Pancreas (tissue), 10 donors: ENCODE measurements at regions not wholly inside any gene's neighbourhood (a gene's known extent, or its start where the extent isn't known, plus 50 kb on each side); places are given as distances from the start of the nearest gene placed in this dataset.

Experiments
- ATAC-seq, 4 donors: fragments of 200-7000 bp; cut with Tn5 transposase; one replicate each; pipeline versions ENCODE4 v1.8.0 to v1.9.1; 2020; ENCODE audit warnings: mild to moderate bottlenecking in 4 of 4, moderate library complexity in 4 of 4
- DNase-seq, 6 donors: peaks; one replicate each; pipeline ENCODE4 v3.0.0-alpha.2; 2020
- FAIRE-seq: peaks from 2 replicates; lab custom pipeline; 2012; peaks lifted over from hg19 to GRCh38; lab: Jason Lieb, UNC
- H3K27ac ChIP-seq, 4 donors: fragments of 200-600 bp; sonication (generic); 1 replicate in 3 of 4; 2 replicates in 1 of 4; pipeline versions ENCODE4 v1.5.0 to v1.8.0; 2020
- H3K27me3 ChIP-seq, 4 donors: fragments of 200-600 bp; one replicate each; pipeline ENCODE4 v1.8.0; 2021
- H3K36me3 ChIP-seq, 3 donors: fragments of 200-600 bp; sonication (generic) in 1 of 3; one replicate each; pipeline versions ENCODE4 v1.5.0 to v1.8.0; 2020 to 2021
- H3K4me1 ChIP-seq, 3 donors: fragments of 200-600 bp; one replicate each; pipeline ENCODE4 v1.8.0; 2021
- H3K4me3 ChIP-seq, 4 donors: fragments of 200-600 bp; sonication (generic) in 2 of 4; one replicate each; pipeline versions ENCODE4 v1.5.0 to v1.8.0; 2020 to 2021
- H3K9me3 ChIP-seq, 4 donors: fragments of 200-600 bp; one replicate each; pipeline ENCODE4 v1.8.0; 2021
- WGBS, 2 donors: extraction: QIAGEN DNeasy Blood & Tissue Kit; methylation state at CpG; one replicate each; pipeline ENCODE4 v1.1.7; 2013; 5-methylcytosine and 5-hydroxymethylcytosine counted together
- intact Hi-C, 3 donors: fragments of 100-400 bp; cut with DNase I; formaldehyde crosslinking; loops; one replicate each; pipeline versions ENCODE4 v1.11.1 to v1.14.2; 2022
- TF ChIP-seq, protein P1 (sequence below), 4 donors: fragments of 200-600 bp; sonication (generic) in 3 of 4; IDR thresholded peaks; one replicate each; pipeline versions ENCODE4 v1.5.0 to v1.8.0; 2021; ENCODE audit warnings: antibody characterized with exemption in 4 of 4
- donor health status: healthy with polysubstance abuse.
- donor health status: DM: no; HTN: no; CAD: no; lungs with moderate emphysema.
- donor health status: DM: no; HTN: no; CAD: no.
- donor health status: control.
- donor health status: control.
- donor health status: Bipolar disorder and iron deficiency.
- donor health status: DM: yes; HTN: yes; CAD: no.
- donor health status: DM: no; HTN: no; CAD: no.
- donor health status: DM: no; HTN: no; CAD: no.
- donor health status: DM: yes; HTN: yes; CAD: no.

DNA sequence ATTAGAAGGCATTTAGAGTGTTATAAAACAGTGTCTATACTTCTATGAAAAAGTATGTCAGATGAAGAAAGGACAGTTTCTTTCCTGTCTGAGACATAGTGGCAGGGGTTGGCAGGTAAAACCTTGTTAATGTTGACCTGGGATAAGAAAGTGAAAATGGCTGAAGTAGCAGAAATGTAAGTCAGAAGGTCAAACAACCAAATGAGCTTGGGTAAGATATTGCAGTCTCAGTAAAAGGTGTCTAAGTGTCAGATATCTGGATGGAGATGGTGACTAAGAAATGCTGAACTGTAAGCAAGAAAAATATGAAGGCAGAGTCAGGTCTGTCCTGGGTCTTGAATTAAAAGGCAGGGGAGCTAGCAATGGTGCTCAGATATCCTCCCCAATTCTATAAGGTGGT lies 400.3 kb downstream of the CD109 start:
- no peaks in the 10 kb centered on the region for H3K27me3 ChIP-seq
- no peak overlapping the region for H3K4me3 ChIP-seq
- ATAC-seq = no peak
- no peaks in the 10 kb centered on the region for H3K9me3 ChIP-seq
- no peaks in the 10 kb centered on the region for H3K36me3 ChIP-seq
- H3K4me1 ChIP-seq = no peaks in the 10 kb centered on the region
- intact Hi-C loops = loop anchor here in 2 of 3 donors (10.0 kb wide), 2 partner anchors 1088 to 1108 kb away; partner anchors contain the start of gene COL12A1 (in 1 of the 2)
- no peak for FAIRE-seq
- TF ChIP-seq, protein P1, sequence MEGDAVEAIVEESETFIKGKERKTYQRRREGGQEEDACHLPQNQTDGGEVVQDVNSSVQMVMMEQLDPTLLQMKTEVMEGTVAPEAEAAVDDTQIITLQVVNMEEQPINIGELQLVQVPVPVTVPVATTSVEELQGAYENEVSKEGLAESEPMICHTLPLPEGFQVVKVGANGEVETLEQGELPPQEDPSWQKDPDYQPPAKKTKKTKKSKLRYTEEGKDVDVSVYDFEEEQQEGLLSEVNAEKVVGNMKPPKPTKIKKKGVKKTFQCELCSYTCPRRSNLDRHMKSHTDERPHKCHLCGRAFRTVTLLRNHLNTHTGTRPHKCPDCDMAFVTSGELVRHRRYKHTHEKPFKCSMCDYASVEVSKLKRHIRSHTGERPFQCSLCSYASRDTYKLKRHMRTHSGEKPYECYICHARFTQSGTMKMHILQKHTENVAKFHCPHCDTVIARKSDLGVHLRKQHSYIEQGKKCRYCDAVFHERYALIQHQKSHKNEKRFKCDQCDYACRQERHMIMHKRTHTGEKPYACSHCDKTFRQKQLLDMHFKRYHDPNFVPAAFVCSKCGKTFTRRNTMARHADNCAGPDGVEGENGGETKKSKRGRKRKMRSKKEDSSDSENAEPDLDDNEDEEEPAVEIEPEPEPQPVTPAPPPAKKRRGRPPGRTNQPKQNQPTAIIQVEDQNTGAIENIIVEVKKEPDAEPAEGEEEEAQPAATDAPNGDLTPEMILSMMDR (IDR thresholded peaks at IDR 0.05) = no peak
- DNase-seq = no peak
- H3K27ac ChIP-seq = no peak overlapping the region

DNA sequence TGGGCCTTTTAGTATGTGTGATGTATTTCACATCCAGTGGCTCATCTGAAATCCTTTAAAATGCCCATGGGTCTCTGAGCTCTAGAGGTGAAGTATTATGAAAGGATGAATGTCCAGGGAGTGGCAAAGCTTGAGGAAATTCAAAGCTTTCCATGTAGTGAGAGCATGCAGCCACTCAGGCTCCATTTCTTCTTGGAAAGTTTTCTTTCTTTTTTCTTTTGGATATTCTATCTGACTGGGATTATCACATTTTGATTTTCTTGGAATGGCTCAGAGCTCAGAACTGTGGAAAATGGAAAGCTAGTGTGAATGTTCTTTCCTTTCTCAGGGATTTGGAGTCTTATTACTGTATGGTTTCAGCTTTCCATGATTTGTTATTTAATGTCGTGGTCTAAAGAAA lies 397.4 kb downstream of the CD109 start:
- FAIRE-seq = no peak
- no peak for DNase-seq
- no peak for ATAC-seq
- no peak overlapping the region for H3K27ac ChIP-seq
- intact Hi-C loops = loop anchor here in 2 of 3 donors (10.0 kb wide), 2 partner anchors 1091 to 1111 kb away; partner anchors contain the start of gene COL12A1 (in 1 of the 2)
- H3K4me3 ChIP-seq = no peak overlapping the region
- H3K27me3 ChIP-seq = peaks cover 0 to 9% (median 0%) of the 10 kb centered on the region in 4 donors
- no peaks in the 10 kb centered on the region for H3K36me3 ChIP-seq
- H3K4me1 ChIP-seq = no peaks in the 10 kb centered on the region
- no peaks in the 10 kb centered on the region for H3K9me3 ChIP-seq
- TF ChIP-seq, protein P1 (IDR thresholded peaks at IDR 0.05) = no peak
- 39 to 63% methylated on average over 1 of the region's 1 CpG for WGBS, 2 donors

DNA sequence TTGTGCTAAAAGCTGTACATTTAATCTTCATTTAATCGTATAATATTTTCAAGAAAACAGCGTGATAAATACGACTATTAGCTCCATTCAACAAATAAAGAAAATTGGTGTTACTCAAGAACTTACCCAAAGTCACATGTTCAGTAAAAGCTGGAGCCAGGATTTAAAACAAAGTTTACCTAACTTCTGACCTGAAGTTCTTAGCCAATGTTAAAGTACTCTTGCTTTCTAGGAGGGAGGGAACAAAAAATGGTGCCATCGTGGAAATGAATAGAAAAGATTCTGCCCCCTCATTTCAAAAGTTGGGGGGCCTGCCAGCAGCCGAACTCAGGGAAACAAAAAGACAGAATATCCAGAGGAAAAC lies 395.8 kb downstream of the CD109 start:
- FAIRE-seq (no peak), ATAC-seq (no peak), DNase-seq (no peak)
- Histone ChIP-seq H3K36me3 (no peaks in the 10 kb centered on the region), H3K27ac (no peak overlapping the region), H3K9me3 (no peaks in the 10 kb centered on the region), H3K4me3 (no peak overlapping the region), H3K4me1 (no peaks in the 10 kb centered on the region), H3K27me3 (peaks cover 0 to 9% (median 0%) of the 10 kb centered on the region in 4 donors)
- 28 to 33% methylated on average over 5 of the region's 5 CpGs for WGBS, 2 donors
- TF ChIP-seq, protein P1 (IDR thresholded peaks at IDR 0.05) = no peak
- intact Hi-C loops = loop anchor here in 2 of 3 donors (10.0 kb wide), 2 partner anchors 1093 to 1113 kb away; partner anchors contain the start of gene COL12A1 (in 1 of the 2)

DNA sequence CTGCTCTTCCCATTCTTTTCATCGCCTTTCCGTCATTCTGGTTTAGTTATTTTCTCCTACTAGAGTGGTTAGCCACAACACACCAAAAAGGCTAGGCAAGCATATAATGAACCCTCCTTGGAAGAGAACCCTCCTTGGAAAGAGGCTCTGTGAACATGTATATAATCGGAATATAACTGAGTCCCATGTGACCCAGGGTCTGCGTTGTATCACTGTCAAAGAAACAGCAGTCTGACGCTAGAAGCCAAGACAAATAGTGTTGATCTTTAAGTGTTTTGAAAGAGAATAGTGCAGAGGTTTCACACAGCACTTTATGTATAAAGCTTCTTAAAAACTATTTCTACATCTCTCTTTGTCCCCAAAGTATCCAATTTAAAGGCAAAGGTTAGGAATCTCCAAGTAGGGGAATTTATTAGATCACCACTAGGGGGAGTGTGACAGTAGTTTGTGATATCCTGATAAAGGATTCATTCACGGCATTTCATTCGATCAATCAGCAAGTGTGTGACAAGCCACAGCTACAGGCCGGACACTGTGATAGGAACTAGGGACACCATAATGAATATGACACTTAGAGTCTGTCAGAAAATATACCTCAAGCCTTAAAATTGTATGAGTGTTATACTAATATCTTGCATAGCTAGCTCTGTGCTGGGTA lies 395.3 kb downstream of the CD109 start:
- intact Hi-C loops = loop anchor here in 2 of 3 donors (10.0 kb wide), 2 partner anchors 1094 to 1114 kb away; partner anchors contain the start of gene COL12A1 (in 1 of the 2)
- TF ChIP-seq, protein P1 (IDR thresholded peaks at IDR 0.05) = peak in 3 of 4 donors; percentile 42 to 69 (median 64)
- H3K4me3 ChIP-seq = no peak overlapping the region
- WGBS, 2 donors = 41 to 44% methylated on average over 8 of the region's 8 CpGs
- ATAC-seq = peak in 3 of 4 donors; percentile 67 to 78 (median 68)
- no peaks in the 10 kb centered on the region for H3K36me3 ChIP-seq
- H3K27ac ChIP-seq = no peak overlapping the region
- H3K9me3 ChIP-seq = no peaks in the 10 kb centered on the region
- peak; percentile 90 for FAIRE-seq
- peak in 1 of 6 donors; percentile 16 for DNase-seq
- no peaks in the 10 kb centered on the region for H3K4me1 ChIP-seq
- H3K27me3 ChIP-seq = peaks cover 0 to 9% (median 0%) of the 10 kb centered on the region in 4 donors

DNA sequence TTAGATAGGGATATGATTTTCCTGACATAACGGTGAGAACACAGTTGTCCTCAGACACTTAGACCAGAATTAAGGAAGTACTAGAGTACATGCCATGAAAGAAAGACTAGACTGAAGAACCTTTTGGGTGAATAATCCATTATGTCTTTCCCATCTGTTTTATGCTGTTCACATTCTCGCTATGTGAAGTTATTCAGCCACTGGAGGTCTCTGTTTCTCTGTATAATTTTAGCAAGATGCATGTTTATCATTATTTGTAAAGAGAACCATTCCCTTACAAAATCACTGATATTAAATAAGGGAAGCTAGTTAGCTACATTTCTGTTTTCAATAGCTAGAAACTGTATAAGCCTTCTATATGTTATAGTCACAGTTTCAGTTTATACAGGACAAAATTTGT lies 391.9 kb downstream of the CD109 start:
- WGBS, 2 donors = 38 to 50% methylated on average over 2 of the region's 2 CpGs
- Histone ChIP-seq H3K36me3 (no peaks in the 10 kb centered on the region), H3K27ac (no peak overlapping the region), H3K4me1 (no peaks in the 10 kb centered on the region), H3K4me3 (no peak overlapping the region), H3K9me3 (no peaks in the 10 kb centered on the region), H3K27me3 (peaks cover 0 to 9% (median 0%) of the 10 kb centered on the region in 4 donors)
- no peak for DNase-seq
- TF ChIP-seq, protein P1 (IDR thresholded peaks at IDR 0.05) = no peak
- intact Hi-C loops = no loop called here
- no peak for FAIRE-seq
- no peak for ATAC-seq
